ENCODE measurements at regions not wholly inside any gene's neighbourhood (a gene's known extent, or its start where the extent isn't known, plus 50 kb on each side); places are given as distances from the start of the nearest gene placed in this dataset.
"Not testable (repeated sequence)": the region's sequence is repeated elsewhere in the genome, so short reads cannot be mapped to it uniquely, and the experiment has no call there.

GRCh38 chr6:88417361-88417760 is 251.2 kb upstream of the CNR1 start:
- DNase-seq (ENCODE audit: low read depth); H3K4me3 ChIP-seq (ENCODE audit: low read depth, low read length): not testable (repeated sequence)

- no peak for DNase-seq (ENCODE audit: low read depth)
- H3K4me3 ChIP-seq (ENCODE audit: low read depth, low read length) = no peak overlapping the region
- TF ChIP-seq CTCF (IDR thresholded peaks at IDR 0.05; ENCODE audit: insufficient read depth, low read depth, low read length, missing control alignments) = no peak
Observed at GRCh38 chr6:88413459-88413858, 247.3 kb upstream of the CNR1 start.

GRCh38 chr6:88408355-88408754 is 242.2 kb upstream of the CNR1 start:
- DNase-seq (ENCODE audit: low read depth); H3K4me3 ChIP-seq (ENCODE audit: low read depth, low read length): not testable (repeated sequence)

- DNase-seq (ENCODE audit: low read depth); H3K4me3 ChIP-seq (ENCODE audit: low read depth, low read length): not testable (repeated sequence)
Observed at GRCh38 chr6:88406674-88407073, 240.5 kb upstream of the CNR1 start.

GRCh38 chr6:88403486-88403885 is 237.3 kb upstream of the CNR1 start:
- H3K4me3 ChIP-seq (ENCODE audit: low read depth, low read length) = no peak overlapping the region
- no peak for DNase-seq (ENCODE audit: low read depth)
- no peak for TF ChIP-seq CTCF (IDR thresholded peaks at IDR 0.05; ENCODE audit: insufficient read depth, low read depth, low read length, missing control alignments)

- DNase-seq (ENCODE audit: low read depth) = no peak
- TF ChIP-seq CTCF (IDR thresholded peaks at IDR 0.05; ENCODE audit: insufficient read depth, low read depth, low read length, missing control alignments) = no peak
- no peak overlapping the region for H3K4me3 ChIP-seq (ENCODE audit: low read depth, low read length)
Observed at GRCh38 chr6:88402909-88403308, 236.8 kb upstream of the CNR1 start.

GRCh38 chr6:88390998-88391397 is 224.9 kb upstream of the CNR1 start:
- DNase-seq (ENCODE audit: low read depth); H3K4me3 ChIP-seq (ENCODE audit: low read depth, low read length): not testable (repeated sequence)

GRCh38 chr6:88388589-88388988 is 222.4 kb upstream of the CNR1 start:
- no peak for TF ChIP-seq CTCF (IDR thresholded peaks at IDR 0.05; ENCODE audit: insufficient read depth, low read depth, low read length, missing control alignments)
- no peak for DNase-seq (ENCODE audit: low read depth)
- H3K4me3 ChIP-seq (ENCODE audit: low read depth, low read length) = no peak overlapping the region

GRCh38 chr6:88386167-88386566 is 220.0 kb upstream of the CNR1 start:
- TF ChIP-seq CTCF (IDR thresholded peaks at IDR 0.05; ENCODE audit: insufficient read depth, low read depth, low read length, missing control alignments) = no peak
- H3K4me3 ChIP-seq (ENCODE audit: low read depth, low read length) = no peak overlapping the region
- no peak for DNase-seq (ENCODE audit: low read depth)
